Ectodermal cell (in vitro differentiated cells): ENCODE measurements at regions not wholly inside any gene's neighbourhood (a gene's known extent, or its start where the extent isn't known, plus 50 kb on each side); places are given as distances from the start of the nearest gene placed in this dataset.

ENCODE experiments used
- H3K27ac ChIP-seq: 2 replicates; pipeline ENCODE4 v1.7.0; 2013; ENCODE audit warnings: mild to moderate bottlenecking, low read depth, low read length; ENCODE audit not compliant: insufficient read depth, poor library complexity, severe bottlenecking
- H3K27me3 ChIP-seq: 2 replicates; pipeline ENCODE4 v1.7.0; 2013; ENCODE audit warnings: mild to moderate bottlenecking, low read length; ENCODE audit not compliant: insufficient read depth, control insufficient read depth, poor library complexity, severe bottlenecking
- H3K36me3 ChIP-seq: one replicate; pipeline ENCODE4 v1.7.0; 2013; ENCODE audit warnings: low read length; ENCODE audit not compliant: control insufficient read depth, insufficient read depth
- H3K4me1 ChIP-seq: one replicate; pipeline ENCODE4 v1.7.0; 2013; ENCODE audit warnings: low read length; ENCODE audit not compliant: control insufficient read depth, insufficient read depth
- H3K4me3 ChIP-seq: 2 replicates; pipeline ENCODE4 v1.7.0; 2013; ENCODE audit warnings: low read depth, low read length, control low read depth; ENCODE audit not compliant: insufficient read depth
- H3K9me3 ChIP-seq: 2 replicates; pipeline ENCODE4 v1.7.0; 2013; ENCODE audit warnings: mild to moderate bottlenecking, low read length, moderate library complexity; ENCODE audit not compliant: control insufficient read depth
- WGBS, 2 experiments: methylation state at CpG; one replicate each; pipeline ENCODE4 v1.1.7; 2013; ENCODE audit warnings: missing lambda C conversion rate in 2 of 2; 5-methylcytosine and 5-hydroxymethylcytosine counted together

DNA sequence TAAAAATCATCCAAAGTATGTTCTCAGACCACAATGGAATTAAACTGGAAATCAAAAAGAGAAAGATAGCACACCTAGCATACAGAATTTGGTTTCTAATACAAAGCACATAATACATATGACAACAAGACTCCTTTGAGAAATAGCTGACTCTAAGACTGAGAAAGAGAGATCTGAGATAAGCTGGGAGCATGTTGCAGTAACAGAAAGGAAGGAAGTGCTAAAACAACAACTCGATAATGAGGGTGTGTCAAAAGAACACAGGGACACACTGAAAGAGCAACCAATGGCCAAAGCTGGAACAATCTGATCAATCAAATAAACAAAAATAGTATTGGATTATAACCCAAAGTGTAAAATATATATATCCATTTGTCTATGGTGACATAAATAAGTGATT, 586.6 kb downstream of the C4orf33 start:
- H3K9me3 ChIP-seq, result no peaks in the 10 kb centered on the region
- WGBS, 2 experiments, result 100% methylated on average over 1 of the region's 1 CpG

DNA sequence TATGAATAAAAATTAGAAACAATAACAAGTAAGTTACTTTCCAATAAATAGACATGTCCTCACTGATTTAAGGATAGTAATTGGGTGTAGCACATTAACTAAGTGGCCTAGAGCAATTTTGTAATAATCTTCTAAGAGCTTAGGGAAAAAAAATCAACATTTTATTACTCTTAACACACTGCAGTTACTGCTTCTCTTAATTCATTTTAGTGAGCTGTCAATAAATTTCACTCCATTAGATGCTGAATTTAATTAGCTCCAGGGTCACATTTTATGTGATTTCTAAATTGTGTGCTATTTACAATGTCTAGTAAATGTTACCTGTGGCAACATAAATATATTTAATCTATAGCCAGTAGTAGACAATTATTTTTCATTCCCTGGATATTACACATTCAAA, 612.0 kb downstream of the C4orf33 start:
- Histone ChIP-seq H3K9me3 (no peaks in the 10 kb centered on the region), H3K36me3 (no peaks in the 10 kb centered on the region), H3K27me3 (no peaks in the 10 kb centered on the region), H3K4me3 (no peak overlapping the region), H3K27ac (no peak overlapping the region), H3K4me1 (no peaks in the 10 kb centered on the region)

More for the DNA sequence above, 586.6 kb downstream of the C4orf33 start:
- Histone ChIP-seq H3K27ac (no peak overlapping the region), H3K36me3 (no peaks in the 10 kb centered on the region), H3K4me1 (no peaks in the 10 kb centered on the region), H3K4me3 (no peak overlapping the region), H3K27me3 (no peaks in the 10 kb centered on the region)

DNA sequence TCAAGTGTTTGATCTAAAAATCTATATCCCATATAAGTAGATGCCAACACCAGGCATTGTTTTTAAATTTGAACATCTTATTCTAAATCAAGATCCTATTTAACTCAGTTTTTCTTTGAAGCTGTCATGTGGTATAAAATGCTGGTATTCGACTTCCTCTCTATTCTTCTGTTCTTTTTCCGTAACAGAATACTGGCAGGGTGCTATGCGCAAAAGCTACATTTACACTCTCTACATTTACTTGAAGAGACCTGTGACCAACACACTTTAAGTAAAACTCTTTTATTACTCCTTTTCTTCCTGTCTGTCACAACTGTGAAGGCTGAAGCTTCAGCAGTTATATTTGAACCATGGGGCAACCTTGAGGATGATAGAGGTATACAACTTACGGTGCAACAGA, 612.8 kb downstream of the C4orf33 start:
- 91 to 92% methylated on average over 4 of the region's 4 CpGs for WGBS, 2 experiments

DNA sequence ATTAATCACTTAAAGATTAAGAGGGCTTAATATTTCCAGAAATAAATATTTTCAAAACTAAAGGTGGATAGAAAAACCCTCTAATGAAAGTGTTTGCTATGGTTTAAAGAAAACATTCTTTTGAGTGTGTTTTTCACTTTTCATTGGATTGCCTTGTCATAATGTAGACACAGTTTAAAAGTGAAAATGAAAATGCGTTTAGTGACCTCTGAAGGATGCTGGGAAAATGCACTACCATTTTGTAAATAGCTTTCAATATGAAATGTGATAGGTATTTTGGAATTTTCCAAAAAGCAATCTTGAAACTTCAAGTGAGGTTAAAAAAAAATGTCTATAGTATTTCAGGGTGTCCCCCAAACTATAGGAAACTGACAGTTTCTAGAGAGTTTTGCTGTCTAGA, 642.2 kb downstream of the C4orf33 start:
- Histone ChIP-seq H3K9me3 (no peaks in the 10 kb centered on the region), H3K27ac (no peak overlapping the region), H3K4me3 (no peak overlapping the region), H3K4me1 (no peaks in the 10 kb centered on the region), H3K27me3 (no peaks in the 10 kb centered on the region), H3K36me3 (no peaks in the 10 kb centered on the region)
- WGBS, 2 experiments, result 84 to 93% methylated on average over 1 of the region's 1 CpG

More for the DNA sequence above, 612.8 kb downstream of the C4orf33 start:
- no peaks in the 10 kb centered on the region for H3K4me1 ChIP-seq
- H3K4me3 ChIP-seq, result no peak overlapping the region
- H3K27ac ChIP-seq, result no peak overlapping the region
- no peaks in the 10 kb centered on the region for H3K27me3 ChIP-seq
- no peaks in the 10 kb centered on the region for H3K9me3 ChIP-seq
- no peaks in the 10 kb centered on the region for H3K36me3 ChIP-seq

DNA sequence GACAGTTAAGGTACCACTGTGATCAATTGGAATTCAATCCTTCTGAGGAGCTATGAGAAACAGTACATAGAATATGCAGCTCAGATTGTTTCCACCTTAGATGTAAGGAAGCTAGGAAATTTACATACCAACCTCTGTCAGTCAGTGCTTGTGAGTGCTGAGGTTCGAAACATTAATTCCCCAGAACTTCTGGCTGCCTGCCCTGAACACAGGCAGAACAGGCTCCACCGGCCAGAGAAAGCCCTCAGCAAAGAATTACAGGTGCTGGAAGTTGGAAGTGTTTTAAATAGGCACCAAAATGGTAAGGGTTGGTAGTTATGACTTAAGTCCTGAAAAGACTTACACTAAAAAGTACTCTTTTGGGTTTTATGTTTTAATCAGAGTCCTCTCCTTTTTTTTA, 651.8 kb downstream of the C4orf33 start:
- Histone ChIP-seq H3K4me1 (no peaks in the 10 kb centered on the region), H3K27me3 (no peaks in the 10 kb centered on the region), H3K9me3 (no peaks in the 10 kb centered on the region), H3K27ac (no peak overlapping the region), H3K4me3 (no peak overlapping the region), H3K36me3 (no peaks in the 10 kb centered on the region)
- WGBS, 2 experiments, result 81 to 90% methylated on average over 2 of the region's 2 CpGs

DNA sequence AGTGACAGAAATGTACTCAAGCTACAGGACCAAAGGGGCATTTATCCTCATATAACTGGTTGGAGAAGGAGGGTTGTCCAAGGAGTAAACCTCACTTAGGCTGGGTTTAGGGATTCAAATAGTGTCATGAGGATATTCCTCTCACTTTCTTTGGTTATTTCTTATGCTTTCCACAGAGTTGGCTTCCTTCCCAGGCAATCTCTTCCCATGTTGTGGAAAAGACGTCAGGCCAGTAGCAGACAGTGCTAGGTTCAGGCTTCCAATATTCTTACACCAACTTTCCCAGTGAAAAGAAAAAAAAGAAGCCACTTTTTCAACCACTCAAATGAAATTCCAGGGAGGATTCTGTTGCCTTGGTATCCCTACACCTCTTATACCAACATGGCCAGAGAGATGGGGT, 653.0 kb downstream of the C4orf33 start:
- 90 to 95% methylated on average over 1 of the region's 1 CpG for WGBS, 2 experiments
- Histone ChIP-seq H3K4me1 (no peaks in the 10 kb centered on the region), H3K4me3 (no peak overlapping the region), H3K27ac (no peak overlapping the region), H3K9me3 (no peaks in the 10 kb centered on the region), H3K36me3 (no peaks in the 10 kb centered on the region), H3K27me3 (no peaks in the 10 kb centered on the region)

DNA sequence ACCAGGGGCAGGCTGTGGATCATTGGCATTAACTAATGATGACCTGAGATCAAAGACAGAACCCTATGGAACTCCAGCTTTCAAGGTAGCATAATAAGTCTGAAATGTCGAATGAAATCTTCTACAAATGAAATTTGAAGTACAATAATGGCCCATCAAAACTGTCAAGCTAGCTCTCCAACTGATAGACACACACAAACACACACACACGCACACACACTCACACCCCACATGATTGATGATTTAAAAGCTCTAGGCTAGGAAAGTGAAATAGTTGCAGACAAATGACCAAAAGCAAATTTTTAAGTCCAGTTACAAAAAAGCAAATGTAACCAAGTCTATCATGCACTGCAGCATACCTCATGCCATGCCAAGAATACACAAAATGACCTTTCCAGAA, 655.7 kb downstream of the C4orf33 start:
- no peaks in the 10 kb centered on the region for H3K9me3 ChIP-seq
- no peaks in the 10 kb centered on the region for H3K27me3 ChIP-seq
- H3K27ac ChIP-seq, result no peak overlapping the region
- H3K36me3 ChIP-seq, result no peaks in the 10 kb centered on the region
- H3K4me3 ChIP-seq, result no peak overlapping the region
- WGBS, 2 experiments, result 92 to 94% methylated on average over 1 to 2 of the region's 2 CpGs
- H3K4me1 ChIP-seq, result no peaks in the 10 kb centered on the region

DNA sequence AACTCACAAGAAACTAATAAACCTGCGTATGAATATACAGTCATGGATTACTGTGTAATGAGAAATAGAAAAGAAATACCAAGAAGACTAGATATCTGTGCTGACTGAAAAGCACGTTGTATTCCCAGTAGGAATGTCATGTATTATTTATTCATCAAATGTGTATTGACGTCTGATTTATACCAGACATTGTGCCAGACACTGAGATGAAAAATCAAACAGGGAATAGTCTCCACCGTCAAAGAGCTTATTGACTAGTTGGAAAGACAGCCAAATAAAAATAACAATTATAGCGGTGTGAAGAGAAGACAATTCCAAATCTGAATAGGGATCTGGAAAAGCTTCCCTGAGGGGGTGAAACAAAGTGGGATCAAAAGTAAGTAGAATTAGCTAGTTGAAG, 687.6 kb downstream of the C4orf33 start:
- no peaks in the 10 kb centered on the region for H3K4me1 ChIP-seq
- no peaks in the 10 kb centered on the region for H3K9me3 ChIP-seq
- no peaks in the 10 kb centered on the region for H3K27me3 ChIP-seq
- WGBS, 2 experiments, result 90 to 97% methylated on average over 4 to 5 of the region's 5 CpGs
- no peaks in the 10 kb centered on the region for H3K36me3 ChIP-seq
- no peak overlapping the region for H3K27ac ChIP-seq
- H3K4me3 ChIP-seq, result no peak overlapping the region

DNA sequence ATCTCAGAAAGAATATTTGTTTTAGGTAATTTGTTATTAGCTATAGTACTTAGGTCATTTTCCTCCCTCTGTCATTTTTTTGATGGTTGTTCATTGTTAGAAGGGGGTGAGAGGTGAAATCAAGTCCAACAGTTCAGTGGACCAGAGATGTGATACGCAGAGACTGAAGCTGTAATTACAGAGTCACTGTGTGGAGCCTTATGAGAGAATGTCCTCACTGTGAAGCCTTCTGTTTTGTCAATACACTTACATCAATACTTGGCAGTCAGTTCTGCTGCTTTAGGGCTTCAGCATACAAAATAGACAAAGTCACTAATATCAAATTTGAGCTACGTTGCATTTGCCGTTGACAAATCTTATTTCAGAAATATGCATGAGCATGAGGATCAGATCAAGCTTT, 692.5 kb downstream of the C4orf33 start:
- H3K36me3 ChIP-seq, result no peaks in the 10 kb centered on the region
- no peak overlapping the region for H3K4me3 ChIP-seq
- H3K27me3 ChIP-seq, result no peaks in the 10 kb centered on the region
- H3K9me3 ChIP-seq, result no peaks in the 10 kb centered on the region
- H3K4me1 ChIP-seq, result no peaks in the 10 kb centered on the region
- no peak overlapping the region for H3K27ac ChIP-seq
- WGBS, 2 experiments, result 95 to 97% methylated on average over 3 of the region's 3 CpGs

DNA sequence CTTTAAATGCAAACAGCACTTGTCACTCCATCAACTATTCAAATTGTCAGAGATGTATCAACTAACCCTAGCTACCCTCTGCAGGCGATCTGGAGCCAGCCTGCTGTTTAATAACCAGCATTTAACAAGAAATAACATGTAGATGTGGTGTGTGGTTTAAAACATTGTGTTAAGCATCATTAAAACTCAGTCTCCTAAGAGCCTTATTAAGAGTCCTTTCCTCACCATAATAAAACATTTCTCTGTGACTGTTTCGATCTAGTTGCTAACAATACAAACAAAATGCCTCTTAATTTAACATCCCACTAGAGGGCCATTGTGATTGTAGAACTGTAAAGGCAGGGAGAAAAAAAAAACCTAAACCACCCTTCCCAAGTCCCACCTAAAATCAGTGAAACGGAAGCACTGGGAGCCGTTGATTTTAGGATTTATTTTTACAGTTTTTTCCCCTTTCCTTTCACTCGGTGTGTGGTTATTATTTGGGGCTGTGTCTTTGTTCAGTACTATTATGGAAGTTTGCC, 708.6 kb downstream of the C4orf33 start:
- no peaks in the 10 kb centered on the region for H3K9me3 ChIP-seq
- no peaks in the 10 kb centered on the region for H3K36me3 ChIP-seq
- H3K4me3 ChIP-seq, result no peak overlapping the region
- WGBS, 2 experiments, result 90% methylated on average over 4 of the region's 5 CpGs; no CpG with 5 or more reads in 1 of the 2 experiments
- H3K27me3 ChIP-seq, result no peaks in the 10 kb centered on the region
- no peak overlapping the region for H3K27ac ChIP-seq
- H3K4me1 ChIP-seq, result no peaks in the 10 kb centered on the region

DNA sequence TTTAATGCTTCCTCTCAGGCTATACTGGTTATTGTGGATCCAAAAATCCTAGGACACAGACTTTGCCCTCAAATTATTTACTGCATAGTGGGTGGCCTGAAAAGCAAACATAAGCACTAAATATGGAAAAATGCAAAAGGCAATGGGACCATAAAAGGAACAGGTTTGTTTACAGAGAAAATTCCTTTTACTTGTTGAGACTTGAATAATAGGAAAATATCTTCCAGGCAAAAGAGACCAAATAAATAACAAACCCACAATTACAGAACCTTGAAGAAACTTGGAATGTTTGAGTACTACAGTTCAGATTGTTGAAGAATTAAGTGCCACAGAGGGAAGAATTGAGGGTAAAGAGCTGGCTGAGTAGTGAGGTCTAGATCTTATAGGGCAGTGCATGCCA, 711.0 kb downstream of the C4orf33 start:
- H3K27me3 ChIP-seq, result no peaks in the 10 kb centered on the region
- H3K36me3 ChIP-seq, result no peaks in the 10 kb centered on the region
- no peaks in the 10 kb centered on the region for H3K4me1 ChIP-seq
- no peak overlapping the region for H3K4me3 ChIP-seq
- no peaks in the 10 kb centered on the region for H3K9me3 ChIP-seq
- no peak overlapping the region for H3K27ac ChIP-seq
